Activated CD4-positive, alpha-beta T cell treated with anti-CD3 and anti-CD28 coated beads, Interleukin-2, amount 50 U/mL, for 24 hours (primary cell): ENCODE measurements at regions not wholly inside any gene's neighbourhood (a gene's known extent, or its start where the extent isn't known, plus 50 kb on each side); places are given as distances from the start of the nearest gene placed in this dataset.

Experiments used
- DNase-seq, 2 donors: peaks; one replicate each; pipeline ENCODE4 v3.0.0-alpha.2; 2020; ENCODE audit warnings: low read depth in 1 of 2, low spot score in 1 of 2

GRCh38 chr1:239538239-239538988 lies 152.0 kb downstream of the CHRM3 start:
- DNase-seq, result no peak

- DNase-seq, result no peak
These were observed 152.7 kb downstream of the CHRM3 start for GRCh38 chr1:239539051-239539450.

GRCh38 chr1:239539812-239540211 lies 153.4 kb downstream of the CHRM3 start:
- no peak for DNase-seq

GRCh38 chr1:239543873-239544272 lies 157.5 kb downstream of the CHRM3 start:
- no peak for DNase-seq

- no peak for DNase-seq
These were observed 159.1 kb downstream of the CHRM3 start for GRCh38 chr1:239545466-239545865.

GRCh38 chr1:239547987-239548386 lies 161.6 kb downstream of the CHRM3 start:
- DNase-seq, result no peak

- DNase-seq, result no peak
These were observed 163.8 kb downstream of the CHRM3 start for GRCh38 chr1:239550178-239550577.

GRCh38 chr1:239555350-239555749 lies 169.0 kb downstream of the CHRM3 start:
- DNase-seq, result no peak

GRCh38 chr1:239558559-239558958 lies 172.2 kb downstream of the CHRM3 start:
- DNase-seq, result no peak

GRCh38 chr1:239558991-239559390 lies 172.6 kb downstream of the CHRM3 start:
- DNase-seq, result no peak

- DNase-seq, result no peak
These were observed 174.6 kb downstream of the CHRM3 start for GRCh38 chr1:239560921-239561320.

GRCh38 chr1:239562095-239562494 lies 175.7 kb downstream of the CHRM3 start:
- no peak for DNase-seq

- DNase-seq, result no peak
These were observed 177.3 kb downstream of the CHRM3 start for GRCh38 chr1:239563681-239564080.

GRCh38 chr1:239566074-239566473 lies 179.7 kb downstream of the CHRM3 start:
- DNase-seq, result no peak

GRCh38 chr1:239570878-239571277 lies 184.5 kb downstream of the CHRM3 start:
- DNase-seq, result no peak

GRCh38 chr1:239572183-239572582 lies 185.8 kb downstream of the CHRM3 start:
- DNase-seq, result no peak

- DNase-seq, result no peak
These were observed 187.7 kb downstream of the CHRM3 start for GRCh38 chr1:239574112-239574511.

GRCh38 chr1:239575113-239575512 lies 188.7 kb downstream of the CHRM3 start:
- no peak for DNase-seq

GRCh38 chr1:239583536-239583935 lies 197.2 kb downstream of the CHRM3 start:
- DNase-seq, result no peak

- DNase-seq, result no peak
These were observed 199.8 kb downstream of the CHRM3 start for GRCh38 chr1:239586128-239586527.

- no peak for DNase-seq
These were observed 200.7 kb downstream of the CHRM3 start for GRCh38 chr1:239587066-239587465.

GRCh38 chr1:239587574-239588369 lies 201.4 kb downstream of the CHRM3 start:
- no peak for DNase-seq

GRCh38 chr1:239590556-239590955 lies 204.2 kb downstream of the CHRM3 start:
- DNase-seq, result no peak
